Caco-2 (cell line): ENCODE measurements at regions not wholly inside any gene's neighbourhood (a gene's known extent, or its start where the extent isn't known, plus 50 kb on each side); places are given as distances from the start of the nearest gene placed in this dataset.

ENCODE experiments used
- BruUV-seq: library from RNA; stranded (reverse); fragments of 400-500 nt; replicated peaks from 2 replicates; lab custom pipeline; 2021; lab: Mats Ljungman, UMichigan
- CTCF ChIA-PET: fragments of 300-600 bp; sonication (Branson Sonifier 250); formaldehyde crosslinking; loops from one replicate; lab custom pipeline; 2022; ENCODE audit warnings: antibody characterized with exemption; lab: Charles Lee
- POLR2A ChIA-PET: fragments of 300-600 bp; sonication (Branson Sonifier 250); formaldehyde crosslinking; loops from one replicate; lab custom pipeline; 2022; ENCODE audit warnings: antibody characterized with exemption; lab: Charles Lee
- DNase-seq, 2 experiments: peaks; one replicate each; pipeline versions ENCODE4 v3.0.0 to v3.0.0-alpha.2; 2020 to 2022
- H3K27me3 ChIP-seq: replicated peaks from 2 replicates; pipeline ENCODE4 v1.6.0; 2011; ENCODE audit warnings: low read length; ENCODE audit not compliant: control insufficient read depth, insufficient read depth
- H3K36me3 ChIP-seq: 2 replicates; pipeline ENCODE4 v1.5.1; 2011; ENCODE audit warnings: low read length; ENCODE audit not compliant: control insufficient read depth, insufficient read depth
- H3K4me1 ChIP-seq: fragments of 250-450 bp; sonication (Bioruptor Pico); 2 replicates; pipeline ENCODE4 v1.5.1; 2020; ENCODE audit warnings: mild to moderate bottlenecking
- H3K4me3 ChIP-seq: 2 replicates; pipeline ENCODE4 v1.5.1; 2011; ENCODE audit warnings: low read depth, mild to moderate bottlenecking, control low read depth, low read length
- H3K9me3 ChIP-seq: fragments of 250-450 bp; sonication (Bioruptor Pico); 2 replicates; pipeline ENCODE4 v1.5.1; 2020; ENCODE audit warnings: mild to moderate bottlenecking, moderate library complexity
- H3K27ac Mint-ChIP-seq: one replicate; pipeline ENCODE4 v1.8.0; 2022; ENCODE audit warnings: mixed read lengths; ENCODE audit not compliant: unreplicated experiment
- H3K27me3 Mint-ChIP-seq: one replicate; pipeline ENCODE4 v1.8.0; 2022; ENCODE audit warnings: mixed read lengths; ENCODE audit not compliant: insufficient read depth, unreplicated experiment
- H3K36me3 Mint-ChIP-seq: one replicate; pipeline ENCODE4 v1.8.0; 2022; ENCODE audit warnings: mild to moderate bottlenecking, mixed read lengths; ENCODE audit not compliant: insufficient read depth, unreplicated experiment
- H3K4me1 Mint-ChIP-seq: one replicate; pipeline ENCODE4 v1.8.0; 2022; ENCODE audit warnings: low read depth, mixed read lengths; ENCODE audit not compliant: unreplicated experiment
- H3K4me3 Mint-ChIP-seq: one replicate; pipeline ENCODE4 v1.8.0; 2022; ENCODE audit warnings: mild to moderate bottlenecking, moderate library complexity, mixed read lengths; ENCODE audit not compliant: unreplicated experiment
- H3K9me3 Mint-ChIP-seq: one replicate; pipeline ENCODE4 v1.8.0; 2022; ENCODE audit warnings: mixed read lengths; ENCODE audit not compliant: unreplicated experiment
- intact Hi-C: fragments of 100-400 bp; cut with micrococcal nuclease; formaldehyde crosslinking; loops from one replicate; pipeline ENCODE4 v1.10.0; 2022; ENCODE audit not compliant: unreplicated experiment
- TF ChIP-seq, protein P1 (sequence below), 2 experiments: fragments of 200-600 bp in 1 of 2; IDR thresholded peaks; 1 replicate in 1 of 2; 2 replicates in 1 of 2; pipeline versions ENCODE4 v1.5.1 to v1.8.0; 2011 to 2022; ENCODE audit warnings: antibody characterized with exemption in 1 of 2, control low read depth in 1 of 2, inconsistent platforms in 1 of 2, low read depth in 1 of 2, low read length in 1 of 2, mild to moderate bottlenecking in 1 of 2, moderate library complexity in 1 of 2; ENCODE audit not compliant: insufficient read depth in 1 of 2, severe bottlenecking in 1 of 2, unreplicated experiment in 1 of 2

DNA sequence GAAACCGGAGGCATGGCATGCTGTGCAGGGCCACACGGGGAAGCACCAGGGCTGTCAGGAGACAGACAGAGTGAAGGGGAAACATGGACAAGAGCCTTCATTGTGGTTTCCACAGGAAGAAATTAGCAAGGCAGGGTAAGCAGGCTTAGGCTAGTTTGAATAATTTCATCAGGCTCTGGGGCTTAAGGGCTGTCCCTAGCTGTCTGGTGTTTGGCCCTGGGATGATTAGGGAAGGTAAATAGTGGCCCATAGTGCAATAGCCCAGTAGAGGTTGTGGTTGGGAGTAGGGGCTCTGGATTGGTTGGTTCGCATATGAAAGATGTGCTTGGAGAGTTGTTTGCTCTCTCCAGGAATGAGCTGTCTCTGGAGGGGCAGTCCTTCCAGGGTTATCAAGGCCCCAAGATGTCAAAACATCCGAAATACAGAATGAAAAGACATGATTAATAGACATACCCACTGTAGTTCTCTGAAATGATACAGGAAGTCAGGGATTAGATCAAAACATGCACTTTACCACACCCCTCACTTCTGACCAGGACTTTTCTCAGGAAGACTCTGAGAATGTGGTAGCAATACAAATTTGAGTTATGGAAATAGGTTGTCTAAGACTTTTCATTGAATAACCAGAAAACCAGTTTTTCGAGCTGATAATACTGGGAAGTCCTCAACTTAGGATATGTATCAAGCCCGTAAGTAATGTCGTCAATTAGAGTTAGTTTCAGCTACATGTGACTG is 224.9 kb upstream of the NFE2L3 start:
- BruUV-seq = no TSS peak
- Histone ChIP-seq H3K4me1 (no peaks in the 10 kb centered on the region), H3K27me3 (no peaks in the 10 kb centered on the region; the same call in 1 of the 2 replicates), H3K4me3 (no peak overlapping the region), H3K36me3 (no peaks in the 10 kb centered on the region), H3K9me3 (no peaks in the 10 kb centered on the region)
- no peaks in the 10 kb centered on the region for H3K9me3 Mint-ChIP-seq
- POLR2A ChIA-PET = no interaction called here
- CTCF ChIA-PET = no interaction called here
- peaks cover 5% of the 10 kb centered on the region for H3K4me1 Mint-ChIP-seq
- no peaks in the 10 kb centered on the region for H3K36me3 Mint-ChIP-seq
- no peaks in the 10 kb centered on the region for H3K27me3 Mint-ChIP-seq
- intact Hi-C loops = no loop called here
- no peak overlapping the region for H3K4me3 Mint-ChIP-seq
- no peak overlapping the region for H3K27ac Mint-ChIP-seq
- TF ChIP-seq, protein P1, sequence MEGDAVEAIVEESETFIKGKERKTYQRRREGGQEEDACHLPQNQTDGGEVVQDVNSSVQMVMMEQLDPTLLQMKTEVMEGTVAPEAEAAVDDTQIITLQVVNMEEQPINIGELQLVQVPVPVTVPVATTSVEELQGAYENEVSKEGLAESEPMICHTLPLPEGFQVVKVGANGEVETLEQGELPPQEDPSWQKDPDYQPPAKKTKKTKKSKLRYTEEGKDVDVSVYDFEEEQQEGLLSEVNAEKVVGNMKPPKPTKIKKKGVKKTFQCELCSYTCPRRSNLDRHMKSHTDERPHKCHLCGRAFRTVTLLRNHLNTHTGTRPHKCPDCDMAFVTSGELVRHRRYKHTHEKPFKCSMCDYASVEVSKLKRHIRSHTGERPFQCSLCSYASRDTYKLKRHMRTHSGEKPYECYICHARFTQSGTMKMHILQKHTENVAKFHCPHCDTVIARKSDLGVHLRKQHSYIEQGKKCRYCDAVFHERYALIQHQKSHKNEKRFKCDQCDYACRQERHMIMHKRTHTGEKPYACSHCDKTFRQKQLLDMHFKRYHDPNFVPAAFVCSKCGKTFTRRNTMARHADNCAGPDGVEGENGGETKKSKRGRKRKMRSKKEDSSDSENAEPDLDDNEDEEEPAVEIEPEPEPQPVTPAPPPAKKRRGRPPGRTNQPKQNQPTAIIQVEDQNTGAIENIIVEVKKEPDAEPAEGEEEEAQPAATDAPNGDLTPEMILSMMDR (IDR thresholded peaks at IDR 0.05; ENCODE audit: insufficient read depth in 1 of 2, low read depth in 1 of 2, low read length in 1 of 2, severe bottlenecking in 1 of 2, unreplicated experiment in 1 of 2) = no peak
- DNase-seq = no peak

DNA sequence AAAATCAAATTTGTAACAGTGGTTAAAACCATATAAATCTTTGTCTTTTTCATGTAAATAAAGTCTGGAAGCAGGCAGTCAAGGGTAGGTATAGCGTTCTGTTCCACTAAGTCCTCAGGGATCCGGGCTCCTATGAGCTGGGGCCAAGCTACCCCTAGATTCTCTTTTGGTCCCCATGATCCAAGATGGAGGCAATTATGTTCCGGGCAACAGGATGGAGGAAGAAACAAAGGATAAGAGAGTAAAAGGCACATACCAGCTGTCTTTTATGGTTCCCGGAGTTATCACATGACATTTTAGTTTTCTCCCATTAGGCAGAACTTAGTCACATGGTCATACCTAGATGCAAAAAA is 224.4 kb upstream of the NFE2L3 start:
- no peak overlapping the region for H3K27ac Mint-ChIP-seq
- intact Hi-C loops = no loop called here
- BruUV-seq = no TSS peak
- no peaks in the 10 kb centered on the region for H3K36me3 Mint-ChIP-seq
- TF ChIP-seq, protein P1 (IDR thresholded peaks at IDR 0.05; ENCODE audit: insufficient read depth in 1 of 2, low read depth in 1 of 2, low read length in 1 of 2, severe bottlenecking in 1 of 2, unreplicated experiment in 1 of 2) = no peak
- Histone ChIP-seq H3K9me3 (no peaks in the 10 kb centered on the region), H3K27me3 (no peaks in the 10 kb centered on the region), H3K4me1 (no peaks in the 10 kb centered on the region), H3K4me3 (no peak overlapping the region), H3K36me3 (no peaks in the 10 kb centered on the region)
- no peak for DNase-seq
- H3K4me3 Mint-ChIP-seq = no peak overlapping the region
- ChIA-PET CTCF (no interaction called here), POLR2A (no interaction called here)
- H3K27me3 Mint-ChIP-seq = no peaks in the 10 kb centered on the region
- H3K9me3 Mint-ChIP-seq = no peaks in the 10 kb centered on the region
- H3K4me1 Mint-ChIP-seq = no peaks in the 10 kb centered on the region

DNA sequence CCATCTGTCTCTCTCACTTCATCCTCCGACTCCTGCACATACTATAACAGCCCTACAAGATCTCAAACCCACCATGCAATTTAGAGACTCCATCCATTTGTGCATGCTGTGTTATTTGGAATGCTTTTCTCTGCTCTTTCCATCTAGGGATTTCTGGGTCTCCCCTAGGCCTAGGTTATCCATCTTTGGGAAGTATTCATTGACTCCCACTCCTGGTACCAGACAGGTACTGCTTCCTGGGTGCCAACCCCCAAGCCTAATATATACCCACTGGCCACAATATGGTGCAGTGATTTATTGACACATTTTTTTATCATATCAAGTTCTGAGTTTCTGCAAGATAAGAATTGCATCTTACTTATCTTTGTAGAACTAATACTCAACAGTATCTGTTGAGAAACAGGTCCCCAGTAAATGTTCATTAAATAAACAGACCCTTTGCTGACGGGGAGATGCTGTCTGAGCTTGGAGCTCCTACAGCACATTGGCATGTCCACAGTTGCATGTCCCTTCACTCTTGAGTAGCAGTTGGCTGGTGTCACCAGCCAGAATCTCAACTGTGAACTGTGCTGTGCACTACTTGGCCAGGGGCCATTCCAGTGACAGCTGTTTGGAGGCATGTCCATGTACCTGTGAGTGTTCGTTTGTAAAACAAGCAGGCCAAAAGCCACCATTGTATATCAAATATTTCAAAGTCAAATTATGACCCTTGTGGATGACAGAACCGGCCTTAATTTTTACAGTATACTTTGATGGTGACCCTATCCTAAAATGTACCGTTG is 223.3 kb upstream of the NFE2L3 start:
- Histone ChIP-seq H3K27me3 (no peaks in the 10 kb centered on the region), H3K9me3 (peaks cover under 1% of the 10 kb centered on the region; the same call in 1 of the 2 replicates), H3K4me1 (no peaks in the 10 kb centered on the region), H3K36me3 (no peaks in the 10 kb centered on the region), H3K4me3 (no peak overlapping the region)
- no peaks in the 10 kb centered on the region for H3K27me3 Mint-ChIP-seq
- CTCF ChIA-PET = no interaction called here
- no peak for DNase-seq
- no peak overlapping the region for H3K27ac Mint-ChIP-seq
- peaks cover 2% of the 10 kb centered on the region for H3K9me3 Mint-ChIP-seq
- BruUV-seq = no TSS peak
- no peak overlapping the region for H3K4me3 Mint-ChIP-seq
- intact Hi-C loops = no loop called here
- TF ChIP-seq, protein P1 (IDR thresholded peaks at IDR 0.05; ENCODE audit: insufficient read depth in 1 of 2, low read depth in 1 of 2, low read length in 1 of 2, severe bottlenecking in 1 of 2, unreplicated experiment in 1 of 2) = no peak
- H3K4me1 Mint-ChIP-seq = no peaks in the 10 kb centered on the region
- H3K36me3 Mint-ChIP-seq = no peaks in the 10 kb centered on the region
- POLR2A ChIA-PET = no interaction called here
